Ureter (tissue), 1 donor: ENCODE measurements at regions not wholly inside any gene's neighbourhood (a gene's known extent, or its start where the extent isn't known, plus 50 kb on each side); places are given as distances from the start of the nearest gene placed in this dataset.

Experiments used
- DNase-seq: peaks from one replicate; pipeline ENCODE4 v3.0.0-alpha.2; 2020; ENCODE audit warnings: low spot score
- donor health status: DM: yes; HTN: yes; CAD: no.

- DNase-seq = no peak
Measured at GRCh38 chr2:13010283-13010682, 293.5 kb downstream of the TRIB2 start.

GRCh38 chr2:13014783-13015182, 298.0 kb downstream of the TRIB2 start:
- no peak for DNase-seq

- no peak for DNase-seq
Measured at GRCh38 chr2:13015532-13016320, 299.0 kb downstream of the TRIB2 start.

GRCh38 chr2:13018490-13018889, 301.8 kb downstream of the TRIB2 start:
- DNase-seq = no peak

- DNase-seq = no peak
Measured at GRCh38 chr2:13019781-13020180, 303.0 kb downstream of the TRIB2 start.

GRCh38 chr2:13020469-13020868, 303.7 kb downstream of the TRIB2 start:
- DNase-seq = no peak

- DNase-seq = no peak
Measured at GRCh38 chr2:13021470-13021957, 304.8 kb downstream of the TRIB2 start.

- no peak for DNase-seq
Measured at GRCh38 chr2:13030606-13031005, 313.9 kb downstream of the TRIB2 start.

- DNase-seq = no peak
Measured at GRCh38 chr2:13034861-13035260, 318.1 kb downstream of the TRIB2 start.

GRCh38 chr2:13035866-13036265, 319.1 kb downstream of the TRIB2 start:
- no peak for DNase-seq

GRCh38 chr2:13040043-13040442, 323.3 kb downstream of the TRIB2 start:
- DNase-seq = no peak

- no peak for DNase-seq
Measured at GRCh38 chr2:13046557-13047165, 329.9 kb downstream of the TRIB2 start.

- no peak for DNase-seq
Measured at GRCh38 chr2:13050764-13051163, 334.0 kb downstream of the TRIB2 start.

- DNase-seq = no peak
Measured at GRCh38 chr2:13052547-13052946, 335.8 kb downstream of the TRIB2 start.

GRCh38 chr2:13056259-13056843, 339.6 kb downstream of the TRIB2 start:
- DNase-seq = no peak

- no peak for DNase-seq
Measured at GRCh38 chr2:13057671-13058070, 340.9 kb downstream of the TRIB2 start.

- DNase-seq = no peak
Measured at GRCh38 chr2:13066676-13067075, 349.9 kb downstream of the TRIB2 start.

- no peak for DNase-seq
Measured at GRCh38 chr2:13067508-13067907, 350.8 kb downstream of the TRIB2 start.

- no peak for DNase-seq
Measured at GRCh38 chr2:13089971-13090370, 373.2 kb downstream of the TRIB2 start.

GRCh38 chr2:13091455-13091854, 374.7 kb downstream of the TRIB2 start:
- DNase-seq = no peak

- DNase-seq = no peak
Measured at GRCh38 chr2:13091861-13092378, 375.2 kb downstream of the TRIB2 start.

GRCh38 chr2:13093416-13093991, 376.8 kb downstream of the TRIB2 start:
- no peak for DNase-seq
